HEK293T (cell line): ENCODE measurements at regions not wholly inside any gene's neighbourhood (a gene's known extent, or its start where the extent isn't known, plus 50 kb on each side); places are given as distances from the start of the nearest gene placed in this dataset.

ENCODE experiments used
- ARNT ChIP-seq: fragments of 450-650 bp; IDR thresholded peaks from 2 replicates; pipeline ENCODE4 v1.6.1; 2017; ENCODE audit warnings: mild to moderate bottlenecking
- BHLHE40 ChIP-seq: fragments of 450-650 bp; IDR thresholded peaks from 2 replicates; pipeline ENCODE4 v1.6.1; 2016; ENCODE audit warnings: mild to moderate bottlenecking, moderate library complexity, borderline replicate concordance
- ELF4 ChIP-seq: fragments of 450-650 bp; IDR thresholded peaks from 2 replicates; pipeline ENCODE4 v1.6.1; 2017; ENCODE audit warnings: antibody characterized with exemption
- FOXA1 ChIP-seq: fragments of 450-650 bp; IDR thresholded peaks from 2 replicates; pipeline ENCODE4 v1.6.1; 2016; ENCODE audit warnings: mild to moderate bottlenecking
- FOXK2 ChIP-seq: fragments of 450-650 bp; IDR thresholded peaks from 2 replicates; pipeline ENCODE4 v1.6.1; 2016; ENCODE audit warnings: mild to moderate bottlenecking
- FOXM1 ChIP-seq: fragments of 450-650 bp; IDR thresholded peaks from 2 replicates; pipeline ENCODE4 v1.6.1; 2017; ENCODE audit warnings: mild to moderate bottlenecking, borderline replicate concordance
- LEF1 ChIP-seq: fragments of 450-650 bp; IDR thresholded peaks from 2 replicates; pipeline ENCODE4 v1.6.1; 2017; ENCODE audit warnings: mild to moderate bottlenecking, borderline replicate concordance
- NFRKB ChIP-seq: fragments of 450-650 bp; IDR thresholded peaks from 2 replicates; pipeline ENCODE4 v1.6.1; 2016; ENCODE audit warnings: mild to moderate bottlenecking, moderate library complexity
- PKNOX1 ChIP-seq: fragments of 450-650 bp; IDR thresholded peaks from 2 replicates; pipeline ENCODE4 v1.6.1; 2016
- SP1 ChIP-seq: fragments of 450-650 bp; IDR thresholded peaks from 2 replicates; pipeline ENCODE4 v1.6.1; 2017
- SUZ12 ChIP-seq: fragments of 450-650 bp; IDR thresholded peaks from 2 replicates; pipeline ENCODE4 v1.6.1; 2016; ENCODE audit warnings: mild to moderate bottlenecking
- ZNF384 ChIP-seq: fragments of 450-650 bp; IDR thresholded peaks from 2 replicates; pipeline ENCODE4 v1.6.1; 2016

GRCh38 chr11:104819603-104820002 is 78.7 kb downstream of the CASP12 start:
- TF ChIP-seq NFRKB: no peak
- TF ChIP-seq ARNT: no peak
- TF ChIP-seq FOXM1: no peak
- TF ChIP-seq FOXK2: no peak
- no peak for TF ChIP-seq ELF4
- no peak for TF ChIP-seq SP1
- no peak for TF ChIP-seq ZNF384
- TF ChIP-seq LEF1: no peak
- TF ChIP-seq SUZ12: no peak
- no peak for TF ChIP-seq PKNOX1
- TF ChIP-seq FOXA1: no peak
- TF ChIP-seq BHLHE40: no peak
